ENCODE measurements at regions not wholly inside any gene's neighbourhood (a gene's known extent, or its start where the extent isn't known, plus 50 kb on each side); places are given as distances from the start of the nearest gene placed in this dataset.

GRCh38 chr22:48442663-48443062 is 1385.0 kb downstream of the BRD1 start:
- TF ChIP-seq, protein P1, sequence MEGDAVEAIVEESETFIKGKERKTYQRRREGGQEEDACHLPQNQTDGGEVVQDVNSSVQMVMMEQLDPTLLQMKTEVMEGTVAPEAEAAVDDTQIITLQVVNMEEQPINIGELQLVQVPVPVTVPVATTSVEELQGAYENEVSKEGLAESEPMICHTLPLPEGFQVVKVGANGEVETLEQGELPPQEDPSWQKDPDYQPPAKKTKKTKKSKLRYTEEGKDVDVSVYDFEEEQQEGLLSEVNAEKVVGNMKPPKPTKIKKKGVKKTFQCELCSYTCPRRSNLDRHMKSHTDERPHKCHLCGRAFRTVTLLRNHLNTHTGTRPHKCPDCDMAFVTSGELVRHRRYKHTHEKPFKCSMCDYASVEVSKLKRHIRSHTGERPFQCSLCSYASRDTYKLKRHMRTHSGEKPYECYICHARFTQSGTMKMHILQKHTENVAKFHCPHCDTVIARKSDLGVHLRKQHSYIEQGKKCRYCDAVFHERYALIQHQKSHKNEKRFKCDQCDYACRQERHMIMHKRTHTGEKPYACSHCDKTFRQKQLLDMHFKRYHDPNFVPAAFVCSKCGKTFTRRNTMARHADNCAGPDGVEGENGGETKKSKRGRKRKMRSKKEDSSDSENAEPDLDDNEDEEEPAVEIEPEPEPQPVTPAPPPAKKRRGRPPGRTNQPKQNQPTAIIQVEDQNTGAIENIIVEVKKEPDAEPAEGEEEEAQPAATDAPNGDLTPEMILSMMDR (conservative IDR thresholded peaks at IDR 0.05; ENCODE audit: low read depth, low read length) = no peak
- TF ChIP-seq EZH2 (IDR thresholded peaks at IDR 0.05; ENCODE audit: low read length, unreplicated experiment) (no peak), EZH2phosphoT487 (IDR thresholded peaks at IDR 0.05; ENCODE audit: borderline replicate concordance, low read length) (no peak)

Data from PC-3 (cell line).